H1 (cell line): ENCODE measurements at regions not wholly inside any gene's neighbourhood (a gene's known extent, or its start where the extent isn't known, plus 50 kb on each side); places are given as distances from the start of the nearest gene placed in this dataset.

Source experiments
- CTCF ChIA-PET: fragments of 300-600 bp; sonication (Branson Sonifier 250); formaldehyde crosslinking; loops from one replicate; lab custom pipeline; 2021; ENCODE audit not compliant: partially characterized antibody; lab: Charles Lee
- POLR2A ChIA-PET: fragments of 300-600 bp; sonication (Branson Sonifier 250); formaldehyde crosslinking; loops from one replicate; lab custom pipeline; 2021; ENCODE audit warnings: inconsistent platforms; ENCODE audit not compliant: partially characterized antibody; lab: Charles Lee
- DNase-seq, 2 experiments: peaks; one replicate each; pipeline versions ENCODE4 v3.0.0 to v3.0.0-alpha.2; 2010 to 2022; ENCODE audit warnings: low spot score in 2 of 2, low read depth in 1 of 2, mixed read lengths in 1 of 2
- FAIRE-seq: peaks from 2 replicates; lab custom pipeline; 2011; peaks lifted over from hg19 to GRCh38; lab: Jason Lieb, UNC
- H2AFZ ChIP-seq: 2 replicates; pipeline ENCODE4 v1.8.1; 2012; ENCODE audit warnings: low read length, inconsistent platforms
- H2AK5ac ChIP-seq: 2 replicates; pipeline ENCODE4 v1.6.1; 2013; ENCODE audit warnings: low read depth, low read length
- H2BK120ac ChIP-seq: replicated peaks from 2 replicates; pipeline ENCODE3; 2013; ENCODE audit warnings: low read depth, low read length, inconsistent platforms
- H2BK12ac ChIP-seq: 2 replicates; pipeline ENCODE4 v1.6.1; 2013; ENCODE audit warnings: low read depth, low read length
- H2BK15ac ChIP-seq: 2 replicates; pipeline ENCODE4 v1.6.1; 2013; ENCODE audit warnings: low read length
- H2BK20ac ChIP-seq: 2 replicates; pipeline ENCODE4 v1.6.1; 2013; ENCODE audit warnings: low read length
- H2BK5ac ChIP-seq: 2 replicates; pipeline ENCODE4 v1.6.1; 2013; ENCODE audit warnings: low read depth, low read length
- H3K14ac ChIP-seq: 2 replicates; pipeline ENCODE4 v1.6.1; 2013; ENCODE audit warnings: inconsistent platforms; ENCODE audit not compliant: insufficient read length
- H3K18ac ChIP-seq: 2 replicates; pipeline ENCODE4 v1.6.1; 2013; ENCODE audit warnings: low read length; ENCODE audit errors: extremely low read depth
- H3K23ac ChIP-seq: 2 replicates; pipeline ENCODE4 v1.6.1; 2013; ENCODE audit warnings: inconsistent platforms; ENCODE audit not compliant: insufficient read length
- H3K23me2 ChIP-seq: 2 replicates; pipeline ENCODE4 v1.6.1; 2013; ENCODE audit warnings: low read depth, low read length
- H3K27ac ChIP-seq: 2 replicates; pipeline ENCODE4 v1.6.1; 2011; ENCODE audit warnings: low read depth, low read length, inconsistent platforms
- H3K27me3 ChIP-seq, 4 experiments: replicated peaks in 1 of 4; 1 replicate in 1 of 4; 2 replicates in 3 of 4; pipeline versions ENCODE4 v1.6.1 to v1.8.1; 2011 to 2013; ENCODE audit warnings: low read length in 3 of 4, mild to moderate bottlenecking in 3 of 4, inconsistent platforms in 2 of 4, mixed read lengths in 2 of 4, moderate library complexity in 1 of 4; ENCODE audit not compliant: control insufficient read depth in 3 of 4, insufficient read depth in 3 of 4; ENCODE audit errors: extremely low read depth in 1 of 4
- H3K36me3 ChIP-seq, 4 experiments: 2 replicates each; pipeline versions ENCODE4 v1.6.1 to v1.8.1; 2011 to 2013; ENCODE audit warnings: mild to moderate bottlenecking in 4 of 4, low read length in 3 of 4, moderate library complexity in 2 of 4, control low read depth in 1 of 4, inconsistent platforms in 1 of 4; ENCODE audit not compliant: insufficient read depth in 4 of 4, control insufficient read depth in 2 of 4
- H3K4ac ChIP-seq: replicated peaks from 2 replicates; pipeline ENCODE3; 2013; ENCODE audit warnings: low read length, low read depth, mixed read lengths, inconsistent platforms; ENCODE audit not compliant: insufficient read length
- H3K4me1 ChIP-seq, 4 experiments: replicated peaks in 1 of 4; 1 replicate in 1 of 4; 2 replicates in 3 of 4; pipeline versions ENCODE4 v1.6.1 to v1.8.1; 2011 to 2013; ENCODE audit warnings: low read length in 3 of 4, inconsistent platforms in 2 of 4, mixed read lengths in 1 of 4; ENCODE audit not compliant: insufficient read depth in 4 of 4, control insufficient read depth in 3 of 4
- H3K4me2 ChIP-seq, 2 experiments: 2 replicates each; pipeline versions ENCODE4 v1.6.1 to v1.8.1; 2011 to 2013; ENCODE audit warnings: low read depth in 2 of 2, low read length in 2 of 2, control low read depth in 1 of 2, inconsistent platforms in 1 of 2, mild to moderate bottlenecking in 1 of 2; ENCODE audit not compliant: insufficient read depth in 1 of 2
- H3K4me3 ChIP-seq, 4 experiments: fragments of 200-600, 300-600 bp in 1 of 4; sonication (generic), shearing (Covaris generic), sonication (Bioruptor Twin) in 1 of 4; 2 replicates each; pipeline versions ENCODE4 v1.5.1 to v1.8.1; 2011 to 2016; ENCODE audit warnings: low read length in 4 of 4, low read depth in 3 of 4, control low read depth in 2 of 4, inconsistent platforms in 2 of 4, mild to moderate bottlenecking in 2 of 4, mixed read lengths in 1 of 4, moderate library complexity in 1 of 4; ENCODE audit not compliant: insufficient read depth in 2 of 4; ENCODE audit errors: extremely low read depth in 1 of 4
- H3K56ac ChIP-seq: replicated peaks from 2 replicates; pipeline ENCODE3; 2013; ENCODE audit warnings: low read depth, mild to moderate bottlenecking, mixed read lengths, low read length, inconsistent platforms; ENCODE audit not compliant: insufficient read length
- H3K79me1 ChIP-seq: 2 replicates; pipeline ENCODE4 v1.6.1; 2013; ENCODE audit warnings: low read depth, low read length, control low read depth
- H3K79me2 ChIP-seq, 2 experiments: 2 replicates each; pipeline versions ENCODE4 v1.6.1 to v1.8.1; 2012 to 2013; ENCODE audit warnings: low read length in 2 of 2, mild to moderate bottlenecking in 2 of 2, inconsistent platforms in 1 of 2; ENCODE audit not compliant: insufficient read depth in 2 of 2, control insufficient read depth in 1 of 2
- H3K9ac ChIP-seq, 4 experiments: replicated peaks in 1 of 4; 1 replicate in 1 of 4; 2 replicates in 3 of 4; pipeline versions ENCODE4 v1.6.1 to v1.8.1; 2011 to 2013; ENCODE audit warnings: low read depth in 3 of 4, low read length in 3 of 4, control low read depth in 2 of 4, mild to moderate bottlenecking in 2 of 4, moderate library complexity in 2 of 4, inconsistent platforms in 1 of 4; ENCODE audit errors: extremely low read depth in 1 of 4
- H3K9me3 ChIP-seq, 2 experiments: 2 replicates each; pipeline versions ENCODE4 v1.6.1 to v1.8.1; 2012 to 2013; ENCODE audit warnings: mild to moderate bottlenecking in 2 of 2, moderate library complexity in 2 of 2, control low read depth in 1 of 2, inconsistent platforms in 1 of 2, low read depth in 1 of 2, low read length in 1 of 2, mixed read lengths in 1 of 2; ENCODE audit not compliant: insufficient read depth in 2 of 2
- H4K20me1 ChIP-seq, 2 experiments: replicated peaks in 1 of 2; 2 replicates each; pipeline versions ENCODE3 to v1.8.1; 2011 to 2013; ENCODE audit warnings: inconsistent platforms in 2 of 2, low read length in 2 of 2, mild to moderate bottlenecking in 1 of 2; ENCODE audit not compliant: insufficient read depth in 2 of 2, control insufficient read depth in 1 of 2
- H4K5ac ChIP-seq: 2 replicates; pipeline ENCODE4 v1.6.1; 2013; ENCODE audit warnings: low read length, low read depth, mixed read lengths, inconsistent platforms; ENCODE audit not compliant: insufficient read length
- H4K8ac ChIP-seq: 2 replicates; pipeline ENCODE4 v1.8.0; 2013; ENCODE audit warnings: mild to moderate bottlenecking, moderate library complexity, low read length, inconsistent platforms; ENCODE audit not compliant: insufficient read depth; ENCODE audit errors: extremely low read depth
- H4K91ac ChIP-seq: replicated peaks from 2 replicates; pipeline ENCODE3; 2013; ENCODE audit warnings: low read length, mixed read lengths, inconsistent platforms; ENCODE audit not compliant: insufficient read length
- NANOG ChIP-seq: IDR thresholded peaks from 2 replicates; pipeline ENCODE4 v1.6.1; 2011; ENCODE audit warnings: low read length, low read depth, mild to moderate bottlenecking, inconsistent platforms; ENCODE audit not compliant: insufficient read depth, poor library complexity, severe bottlenecking
- RXRA ChIP-seq: IDR thresholded peaks from 2 replicates; pipeline ENCODE4 v1.6.1; 2011; ENCODE audit warnings: low read depth, mild to moderate bottlenecking, low read length, moderate library complexity; ENCODE audit not compliant: insufficient read depth
- YY1 ChIP-seq: IDR thresholded peaks from 2 replicates; pipeline ENCODE4 v1.6.1; 2011; ENCODE audit warnings: low read depth, mild to moderate bottlenecking, low read length

- no peak overlapping the region for H3K18ac ChIP-seq
- H3K9me3 ChIP-seq = no peaks in the 10 kb centered on the region
- H3K9ac ChIP-seq = no peak overlapping the region
- H3K4me1 ChIP-seq = peaks cover 6 to 16% (median 11%) of the 10 kb centered on the region in 4 experiments; a peak in 5 of 7 replicates
- CTCF ChIA-PET = interaction anchor here (1.0 to 2.1 kb wide), 3 partner anchors 12 to 38 kb away, joined by 3 to 5 read pairs (median 5); no protein-coding TSS in a partner anchor
- H2BK5ac ChIP-seq = no peak overlapping the region
- no peak overlapping the region for H3K4me3 ChIP-seq
- no peak overlapping the region for H3K27ac ChIP-seq
- H3K36me3 ChIP-seq = no peaks in the 10 kb centered on the region
- H3K4me2 ChIP-seq = no peak overlapping the region
- FAIRE-seq (peak; percentile 7), DNase-seq (no peak)
- H3K27me3 ChIP-seq = no peaks in the 10 kb centered on the region
- H4K8ac ChIP-seq = no peak overlapping the region
- H2AFZ ChIP-seq = no peak overlapping the region
- H4K5ac ChIP-seq = no peak overlapping the region
- H2BK20ac ChIP-seq = no peak overlapping the region
- no peaks in the 10 kb centered on the region for H3K79me2 ChIP-seq
- no peak overlapping the region for H2BK120ac ChIP-seq
- no peak for TF ChIP-seq YY1
- TF ChIP-seq NANOG = no peak
- TF ChIP-seq RXRA = no peak
- H3K79me1 ChIP-seq = no peaks in the 10 kb centered on the region
- H3K4ac ChIP-seq = no peak overlapping the region
- peak overlapping the region; percentile 64; the same call in 1 of the 2 replicates for H2BK12ac ChIP-seq
- no peak overlapping the region for H3K14ac ChIP-seq
- H4K91ac ChIP-seq = no peak overlapping the region
- POLR2A ChIA-PET = interaction anchor here (1.2 kb wide), 1 partner anchor 296 kb away, joined by 3 read pairs; no protein-coding TSS in a partner anchor
- no peak overlapping the region for H3K23ac ChIP-seq
- no peak overlapping the region for H2AK5ac ChIP-seq
- no peak overlapping the region for H2BK15ac ChIP-seq
- H3K56ac ChIP-seq = no peak overlapping the region
- no peaks in the 10 kb centered on the region for H3K23me2 ChIP-seq
- no peaks in the 10 kb centered on the region for H4K20me1 ChIP-seq
Observed at GRCh38 chr3:65142456-65142855, 454.7 kb upstream of the ADAMTS9 start.
